ENCODE measurements at regions not wholly inside any gene's neighbourhood (a gene's known extent, or its start where the extent isn't known, plus 50 kb on each side); places are given as distances from the start of the nearest gene placed in this dataset.

DNA sequence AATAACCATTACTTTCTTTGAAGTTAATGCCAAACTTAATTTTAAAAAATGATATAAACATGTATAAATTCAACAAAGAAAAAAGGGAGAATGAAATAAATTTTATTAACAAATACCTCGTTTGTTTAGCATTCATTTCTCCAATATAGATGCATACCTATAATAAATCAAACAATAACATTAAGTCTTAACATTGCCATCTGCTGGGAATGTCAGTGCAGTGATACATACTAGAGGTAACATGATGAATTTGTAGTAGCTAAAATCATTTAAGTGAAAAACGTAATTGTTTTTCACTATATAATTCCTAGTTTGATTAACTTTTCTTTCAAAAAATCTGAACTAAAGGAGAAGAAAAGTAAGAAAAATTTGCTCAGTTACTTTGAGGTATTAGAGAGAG is 340.2 kb upstream of the CBLB start:
- DNase-seq (ENCODE audit: low read depth in 2 of 3, low spot score in 2 of 3): no peak

DNA sequence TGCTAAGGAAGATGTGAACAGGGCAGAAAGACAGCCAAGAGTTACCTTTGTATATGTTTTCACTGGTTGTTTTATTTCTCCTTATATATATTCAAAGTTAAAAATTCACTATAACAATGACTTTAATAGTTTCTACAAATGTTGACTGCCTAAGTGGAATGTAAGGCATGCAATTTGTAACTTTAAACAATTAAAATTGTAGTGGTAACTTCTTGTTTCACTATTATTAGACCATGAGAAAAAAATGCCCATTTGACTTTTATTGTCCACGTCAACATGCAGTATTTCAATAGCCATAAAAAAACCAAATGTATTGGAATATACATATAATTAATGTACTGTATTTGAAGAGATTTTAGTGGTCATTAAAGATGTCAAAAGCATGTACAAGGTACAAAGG is 340.7 kb upstream of the CBLB start:
- no peak for DNase-seq (ENCODE audit: low read depth in 2 of 3, low spot score in 2 of 3)

DNA sequence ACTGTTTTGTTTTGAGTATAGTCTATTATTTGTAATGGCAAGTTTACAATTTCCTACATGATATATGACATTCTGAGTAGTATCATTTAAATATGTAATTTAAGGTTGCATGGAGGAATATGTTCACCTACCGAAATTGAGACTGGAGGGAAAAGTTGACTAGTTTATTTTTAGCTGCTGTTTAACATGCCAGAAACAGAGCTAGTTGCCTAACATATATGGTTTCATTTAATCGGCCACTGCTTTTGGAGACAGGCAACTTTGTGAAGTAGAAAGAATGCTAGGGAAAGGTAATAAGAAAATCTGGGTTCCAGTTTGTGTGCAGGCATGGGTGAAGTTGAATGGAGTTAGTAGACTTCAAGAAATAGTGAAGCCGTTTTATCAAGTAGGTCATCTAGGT is 342.1 kb upstream of the CBLB start:
- no peak for DNase-seq (ENCODE audit: low read depth in 2 of 3, low spot score in 2 of 3)

DNA sequence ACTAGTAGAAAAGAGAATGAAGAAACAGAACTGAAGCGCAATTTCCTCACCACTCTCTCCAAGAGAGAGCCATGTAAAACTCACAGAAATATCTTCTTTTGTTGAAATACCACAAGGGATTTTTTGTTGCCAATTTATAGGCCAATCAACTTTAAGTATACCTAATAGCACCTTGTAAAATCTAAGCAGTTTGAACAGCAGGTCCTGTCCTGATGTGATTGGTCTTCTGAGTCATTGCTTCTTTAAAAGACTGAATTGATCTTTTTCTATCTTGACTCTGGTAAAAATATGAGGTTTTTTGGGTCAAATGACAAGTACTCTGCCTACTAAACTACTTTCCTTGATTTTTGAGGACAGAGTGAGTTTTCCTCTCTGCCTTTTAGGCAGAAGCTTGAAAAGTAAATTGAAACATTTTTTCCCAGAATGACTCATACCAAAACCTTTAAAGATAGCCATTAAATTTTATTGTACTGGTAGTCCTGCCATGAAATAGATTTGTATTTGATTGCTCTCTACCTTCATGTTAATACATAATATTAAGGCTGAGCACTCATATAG is 343.9 kb upstream of the CBLB start:
- no peak for DNase-seq (ENCODE audit: low read depth in 2 of 3, low spot score in 2 of 3)

DNA sequence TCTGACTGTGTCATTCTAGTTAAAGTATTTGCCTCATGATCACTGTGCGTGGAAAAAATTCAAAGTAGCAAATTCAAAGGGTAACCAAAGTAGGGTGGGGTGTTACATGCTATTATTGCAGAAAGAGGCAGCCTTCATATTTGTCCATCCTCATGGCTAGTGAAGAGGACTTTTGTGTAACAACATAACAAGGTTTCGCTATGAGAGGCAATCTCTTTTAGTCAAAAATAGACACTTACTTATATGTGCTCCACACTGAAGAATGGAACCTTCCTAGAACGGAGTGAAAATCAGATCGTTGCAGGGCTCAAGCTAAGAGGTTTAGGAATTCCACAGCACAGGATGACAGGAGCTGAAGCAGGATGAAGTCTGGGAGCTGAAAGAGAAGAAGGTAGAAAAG is 345.1 kb upstream of the CBLB start:
- DNase-seq (ENCODE audit: low read depth in 2 of 3, low spot score in 2 of 3): no peak

DNA sequence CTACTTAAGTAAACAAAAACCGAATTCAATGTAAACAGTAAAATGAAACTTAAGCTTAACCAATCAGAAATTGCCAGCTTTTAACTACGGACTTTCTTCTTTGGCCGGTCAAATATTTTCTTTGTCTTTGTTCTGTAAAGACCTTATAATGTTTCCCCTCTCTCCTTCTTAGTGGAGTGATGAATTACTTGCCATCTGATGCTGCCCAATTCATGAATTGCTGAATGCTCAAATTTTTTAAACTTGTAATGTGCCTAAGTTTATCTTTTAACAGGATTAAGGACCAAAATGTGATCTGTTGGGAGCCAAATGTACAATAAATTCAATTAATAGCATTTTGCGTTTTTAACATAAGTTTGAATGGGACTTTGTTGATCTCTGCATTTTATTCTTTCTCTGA is 345.8 kb upstream of the CBLB start:
- DNase-seq (ENCODE audit: low read depth in 2 of 3, low spot score in 2 of 3): no peak

DNA sequence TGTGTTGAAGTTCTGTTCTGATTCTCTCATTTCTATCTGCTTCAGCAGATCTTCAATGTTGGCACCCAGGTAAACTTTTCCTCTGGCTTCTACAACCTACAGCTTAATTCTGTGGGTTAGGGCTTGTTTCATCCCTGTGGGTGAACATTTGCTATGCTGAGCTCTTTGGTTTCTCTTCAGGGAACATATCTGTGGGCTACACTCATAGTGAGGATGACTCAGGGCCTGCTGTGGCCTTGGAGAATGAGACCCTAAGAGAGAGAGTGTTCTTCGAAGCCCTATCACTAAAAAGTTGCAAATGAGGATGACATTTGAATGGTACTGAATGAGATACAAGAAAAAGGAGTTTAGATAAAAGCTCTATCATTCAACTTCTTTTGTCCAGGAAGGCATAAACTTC is 346.2 kb upstream of the CBLB start:
- DNase-seq (ENCODE audit: low read depth in 2 of 3, low spot score in 2 of 3): no peak

DNA sequence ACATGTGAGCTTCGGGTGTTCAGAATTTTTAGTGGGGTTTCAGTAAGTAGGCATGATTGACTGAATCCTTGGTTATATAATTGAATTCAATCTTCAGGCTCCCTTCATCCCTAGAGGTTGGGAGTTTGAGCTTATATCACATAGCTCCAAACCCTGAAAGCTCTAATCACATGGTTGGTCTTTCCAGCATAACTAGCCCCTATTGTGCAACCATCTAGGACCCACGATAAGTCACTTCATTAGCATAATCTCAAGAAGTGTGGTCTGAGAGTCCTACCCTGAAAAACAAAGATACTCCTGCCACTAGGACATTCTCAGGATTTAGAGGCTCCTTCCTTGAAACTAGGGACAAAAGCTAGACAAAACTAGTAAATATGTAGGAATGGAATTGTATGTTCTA is 348.9 kb upstream of the CBLB start:
- DNase-seq (ENCODE audit: low read depth in 2 of 3, low spot score in 2 of 3): no peak

DNA sequence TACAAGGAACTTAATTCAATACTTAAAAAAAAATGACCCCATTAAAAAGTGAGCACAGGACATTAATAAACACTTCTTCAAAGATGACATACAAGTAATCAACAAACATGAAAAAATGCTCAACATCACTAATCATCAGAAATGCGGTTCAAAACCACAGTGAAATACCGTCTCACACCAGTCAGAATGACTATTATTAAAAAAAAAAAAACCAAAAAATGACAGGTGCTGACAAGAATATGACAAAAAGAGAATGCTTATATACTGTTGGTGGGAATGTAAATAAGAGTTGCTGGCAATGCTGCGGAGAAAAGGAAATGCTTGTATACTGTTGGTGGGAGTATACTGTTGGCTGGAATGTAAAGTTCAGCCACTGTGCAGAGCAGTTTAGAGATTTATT is 358.3 kb upstream of the CBLB start:
- no peak for DNase-seq (ENCODE audit: low read depth in 2 of 3, low spot score in 2 of 3)

DNA sequence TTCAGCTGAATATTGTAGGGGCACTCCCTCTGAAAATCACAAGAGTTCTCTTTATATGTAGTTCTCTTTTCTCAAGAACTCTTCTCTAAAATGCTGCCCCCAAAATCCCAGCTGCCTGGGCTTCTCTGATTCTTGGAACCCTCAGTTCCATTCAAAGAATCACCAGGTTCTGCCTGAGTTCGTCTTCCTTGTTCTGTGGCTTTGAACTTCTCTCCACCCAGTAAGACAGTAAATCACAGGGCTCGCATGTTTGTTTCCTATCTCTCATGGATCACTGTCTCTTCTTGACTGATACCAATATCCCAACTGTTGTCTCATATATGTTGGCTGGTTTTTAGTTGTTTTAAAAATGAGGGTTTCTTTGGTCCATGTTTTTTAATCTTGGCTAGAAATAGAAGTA is 359.5 kb upstream of the CBLB start:
- no peak for DNase-seq (ENCODE audit: low read depth in 2 of 3, low spot score in 2 of 3)

DNA sequence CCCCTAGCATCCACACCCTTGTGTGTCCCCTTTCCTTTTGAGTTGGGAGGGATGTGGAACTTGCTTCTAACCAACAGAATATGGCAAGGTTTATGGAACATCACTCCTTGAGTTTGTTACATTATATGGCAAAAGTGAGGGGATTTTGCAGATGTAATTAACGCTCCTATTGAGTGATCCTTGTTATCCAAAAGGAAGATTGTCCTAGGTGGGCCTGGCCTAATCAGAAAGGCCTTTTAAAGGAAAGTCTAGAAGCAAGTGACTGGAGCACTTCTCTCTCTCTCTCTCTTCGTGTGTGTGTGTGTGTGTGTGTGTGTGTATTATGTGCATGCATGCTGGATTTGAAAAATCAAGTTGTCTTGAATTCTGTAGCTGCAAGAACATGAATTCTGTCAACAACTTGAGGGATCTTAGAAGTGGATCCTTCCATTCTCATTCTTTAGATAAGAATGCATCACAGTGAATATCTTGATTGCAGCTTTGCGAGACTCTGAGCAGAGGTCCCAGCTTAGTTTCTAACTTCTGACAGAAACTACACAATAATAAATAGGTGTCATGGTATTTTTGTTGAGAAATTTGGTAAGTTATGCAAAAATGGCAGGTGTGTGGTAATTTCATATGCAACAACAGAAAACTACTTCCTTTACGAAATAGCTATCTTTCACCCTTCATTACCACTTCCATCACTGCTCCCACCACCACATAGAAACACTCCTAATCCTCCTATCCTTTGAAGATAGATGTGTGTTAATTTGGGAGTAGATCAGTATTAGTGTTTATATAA is 360.9 kb upstream of the CBLB start:
- DNase-seq (ENCODE audit: low read depth in 2 of 3, low spot score in 2 of 3): no peak

DNA sequence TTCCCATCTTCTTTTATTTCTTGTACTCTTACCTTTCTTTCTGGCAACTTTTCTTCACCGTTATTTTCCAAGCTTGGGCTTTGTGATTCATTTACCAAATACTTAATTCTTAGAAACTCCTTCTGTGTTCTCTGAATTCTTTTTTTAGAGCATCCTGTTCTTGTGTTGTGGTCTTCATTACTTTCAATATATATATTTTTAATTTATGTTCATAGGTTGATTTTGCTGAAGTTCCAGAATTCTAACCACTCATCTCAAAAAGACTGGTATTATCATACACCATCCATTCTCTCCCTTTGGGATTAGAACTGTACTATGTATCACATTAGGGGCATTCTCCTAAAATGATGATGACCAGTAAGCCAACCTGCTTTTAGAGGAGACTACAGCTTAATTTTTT is 362.3 kb upstream of the CBLB start:
- no peak for DNase-seq (ENCODE audit: low read depth in 2 of 3, low spot score in 2 of 3)

DNA sequence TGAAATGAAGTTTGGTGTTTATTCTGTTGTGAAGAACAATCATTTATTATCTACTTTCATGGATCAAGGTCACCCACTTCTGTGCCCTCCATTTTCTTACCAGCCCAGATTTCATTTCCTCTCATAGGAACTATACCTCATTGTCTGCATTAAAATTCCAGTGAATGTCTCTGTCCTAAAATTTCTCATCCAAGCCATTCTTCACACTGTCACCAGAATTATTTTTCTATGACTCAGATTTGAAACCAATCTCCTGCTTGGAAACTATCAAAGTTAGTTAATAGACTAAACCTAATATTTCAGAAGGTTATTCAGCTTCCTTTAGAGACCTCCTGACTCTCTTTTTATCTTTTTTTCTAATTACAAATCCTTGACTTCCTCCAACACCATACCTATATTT is 364.1 kb upstream of the CBLB start:
- no peak for DNase-seq (ENCODE audit: low read depth in 2 of 3, low spot score in 2 of 3)

DNA sequence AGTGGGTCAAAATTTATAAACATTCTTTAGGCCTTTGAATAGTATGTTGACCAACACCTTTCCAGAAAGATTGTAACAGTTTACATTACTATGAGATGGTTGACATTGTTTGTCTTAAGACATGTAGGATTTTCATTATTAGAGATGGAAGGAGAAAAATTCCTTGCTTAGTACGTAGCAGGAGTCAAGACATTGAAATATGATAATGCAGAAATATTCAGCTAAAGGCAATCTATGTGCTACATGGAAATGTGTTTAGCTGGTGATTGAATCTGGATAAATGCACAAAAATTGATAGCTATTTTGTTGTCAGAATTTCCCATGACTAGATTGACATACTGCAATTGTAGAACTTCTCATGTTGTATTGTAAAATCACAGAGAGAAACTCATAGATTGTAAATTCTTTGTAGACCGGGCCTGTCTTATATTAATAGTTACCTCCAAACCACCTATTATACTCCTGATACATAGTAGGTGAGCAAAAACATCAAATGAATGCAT is 370.4 kb upstream of the CBLB start:
- DNase-seq (ENCODE audit: low read depth in 2 of 3, low spot score in 2 of 3): no peak

DNA sequence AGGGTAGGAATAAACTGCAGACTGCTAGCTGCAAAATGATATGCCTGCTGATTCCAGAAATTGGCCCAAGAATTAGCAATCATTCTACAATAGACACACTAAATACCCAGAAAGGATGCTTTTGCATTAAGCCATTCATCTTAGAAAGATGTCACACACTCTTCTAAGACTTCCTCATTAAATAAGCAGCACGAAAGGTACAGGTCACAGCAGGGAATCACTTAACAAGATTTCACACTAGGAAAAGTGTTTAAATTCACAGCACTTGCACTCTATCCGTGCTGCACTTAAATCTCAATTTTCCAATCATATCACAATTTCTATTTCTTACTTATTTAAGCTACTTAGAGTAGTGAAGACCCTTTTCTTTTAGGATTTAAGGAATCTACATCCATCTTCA is 372.8 kb upstream of the CBLB start:
- DNase-seq (ENCODE audit: low read depth in 2 of 3, low spot score in 2 of 3): no peak

DNA sequence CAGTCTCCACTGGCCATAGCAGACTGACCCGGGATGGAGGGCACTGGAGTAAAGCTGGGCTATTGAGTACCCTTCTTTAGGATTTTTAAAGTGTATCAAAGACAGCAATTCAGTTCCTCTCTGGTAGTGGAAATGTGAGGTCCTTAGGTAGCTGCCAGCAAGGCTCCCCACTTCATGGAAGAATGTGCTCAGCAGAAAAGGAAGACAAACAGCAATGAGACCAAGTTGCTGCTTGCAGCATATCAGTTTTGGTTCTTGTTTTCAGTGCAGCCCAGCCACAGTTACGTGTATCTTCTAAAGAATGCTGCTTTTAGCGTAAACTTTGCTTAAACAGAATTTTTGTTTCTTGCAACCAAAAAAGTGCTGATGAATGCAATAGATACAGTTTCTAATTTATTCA is 374.0 kb upstream of the CBLB start:
- DNase-seq (ENCODE audit: low read depth in 2 of 3, low spot score in 2 of 3): no peak

DNA sequence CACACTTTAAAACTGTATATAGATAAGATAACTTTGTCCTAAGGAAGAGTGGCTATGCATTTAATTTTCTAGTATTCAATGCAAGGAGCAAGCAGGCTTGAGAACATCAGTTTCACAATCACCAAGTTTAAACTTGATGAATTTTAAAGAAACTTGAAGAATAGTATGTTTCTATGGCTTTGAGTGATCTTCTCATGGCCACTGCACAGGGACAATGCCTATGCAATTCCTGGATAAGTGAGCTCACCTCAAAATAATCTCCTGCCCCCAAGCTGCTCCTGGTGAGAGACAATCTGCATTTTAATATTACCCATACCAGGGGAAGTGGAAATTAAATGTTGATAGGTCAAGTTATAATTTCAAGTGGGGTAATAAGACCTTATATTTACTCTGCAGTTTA is 376.6 kb upstream of the CBLB start:
- no peak for DNase-seq (ENCODE audit: low read depth in 2 of 3, low spot score in 2 of 3)

DNA sequence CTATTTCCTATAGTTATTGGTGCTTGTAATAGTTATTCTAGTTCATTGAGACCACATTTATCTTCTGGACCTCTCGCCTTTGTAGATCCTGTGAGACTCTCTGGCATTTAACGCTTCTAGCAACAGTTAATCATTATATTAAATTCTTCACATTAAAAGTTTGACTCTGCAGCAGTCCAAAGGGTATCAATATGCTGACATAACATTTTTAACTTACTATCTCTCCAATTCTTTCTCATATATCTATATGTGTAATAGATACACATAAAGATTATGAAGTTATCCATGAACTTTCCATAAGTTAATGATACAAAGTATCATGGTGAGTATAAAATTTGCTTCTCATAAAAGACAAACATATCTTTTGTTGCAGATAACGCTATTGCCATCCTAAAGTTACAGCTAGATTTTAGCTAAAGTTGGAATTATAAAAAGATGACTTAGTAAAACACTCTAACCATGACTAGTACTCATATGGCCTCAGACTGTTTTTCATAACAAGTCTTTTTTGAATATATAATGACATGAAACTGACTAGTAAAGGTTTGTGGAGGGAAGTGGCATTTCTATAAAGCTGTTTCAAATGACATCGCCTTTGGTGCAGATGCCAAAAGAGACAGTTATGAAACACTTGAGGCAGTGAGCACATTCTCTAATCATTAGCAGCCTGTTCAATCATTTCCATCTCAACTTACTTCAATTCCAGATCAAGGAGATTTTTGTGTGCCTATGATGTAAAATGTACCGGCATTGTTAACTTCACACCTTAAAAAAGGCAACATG is 379.3 kb upstream of the CBLB start:
- no peak for DNase-seq (ENCODE audit: low read depth in 2 of 3, low spot score in 2 of 3)

DNA sequence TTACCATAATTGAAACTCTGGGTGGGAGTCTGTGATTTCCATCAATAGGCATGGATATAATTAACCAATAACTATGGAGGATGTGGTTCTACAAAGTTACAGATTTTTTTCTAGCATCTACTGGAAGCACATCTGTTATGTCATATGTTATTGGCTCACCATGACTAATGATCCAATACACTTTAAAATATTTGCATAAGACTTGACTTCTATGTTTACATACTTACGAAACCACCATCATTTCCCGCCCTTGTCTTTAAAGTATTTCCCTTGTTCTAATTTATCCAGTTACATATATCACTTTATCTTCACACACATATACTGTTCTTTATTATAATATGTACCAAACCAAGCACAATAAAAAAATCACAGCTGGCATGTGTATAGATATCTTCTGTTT is 380.3 kb upstream of the CBLB start:
- no peak for DNase-seq (ENCODE audit: low read depth in 2 of 3, low spot score in 2 of 3)

DNA sequence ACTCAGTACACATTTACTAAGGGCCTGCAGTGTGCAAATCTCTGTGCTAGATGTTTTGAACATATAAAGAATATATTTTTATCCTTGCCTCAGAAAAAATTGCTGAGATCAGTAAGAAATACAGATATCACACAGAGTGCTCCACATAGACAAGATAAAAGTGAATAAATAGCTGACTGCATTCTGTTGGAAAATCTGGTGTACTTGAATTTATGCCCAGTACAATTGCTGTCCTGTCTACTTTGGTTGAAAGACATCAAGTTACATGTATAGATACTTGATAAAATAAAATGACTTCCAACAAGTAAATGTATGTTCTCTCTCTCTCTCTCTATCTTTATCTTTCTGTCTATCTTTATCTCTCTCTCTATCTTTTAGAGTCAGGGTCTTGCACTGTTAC is 381.2 kb upstream of the CBLB start:
- DNase-seq (ENCODE audit: low read depth in 2 of 3, low spot score in 2 of 3): no peak

DNA sequence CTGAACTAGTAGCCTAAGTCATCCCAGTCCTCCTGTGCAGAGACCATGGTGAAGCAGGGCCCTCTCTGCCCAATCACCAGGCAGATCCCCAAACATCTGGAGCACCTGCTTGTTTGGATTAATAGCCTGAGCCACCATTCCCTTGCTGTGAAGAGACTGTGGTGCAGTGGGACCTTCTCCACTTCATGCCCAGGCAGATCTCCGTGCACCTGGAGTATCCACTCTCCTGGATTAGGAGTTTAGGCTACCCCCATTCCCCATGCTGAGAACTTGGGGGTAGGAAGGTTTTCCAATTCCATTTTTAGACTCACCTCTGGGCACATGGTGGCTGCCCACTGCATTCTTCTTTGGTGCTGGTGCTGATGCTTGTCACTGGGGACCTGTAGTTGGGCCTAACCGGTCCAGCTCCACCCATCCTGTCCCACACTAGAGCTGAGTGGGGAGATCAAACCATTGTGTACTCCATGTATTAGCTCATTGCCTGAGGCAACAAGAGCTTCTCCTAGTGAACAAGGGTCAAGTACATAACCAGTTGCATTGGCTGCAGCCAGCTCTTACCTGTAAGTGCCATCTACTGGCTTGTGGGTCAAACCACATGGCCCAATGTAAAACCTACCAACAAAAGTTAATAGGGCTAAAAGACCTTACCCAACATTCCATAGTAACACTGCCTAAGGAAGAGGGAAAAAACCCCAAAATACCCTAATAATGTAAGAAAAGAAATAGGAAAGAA is 382.5 kb upstream of the CBLB start:
- no peak for DNase-seq (ENCODE audit: low read depth in 2 of 3, low spot score in 2 of 3)

DNA sequence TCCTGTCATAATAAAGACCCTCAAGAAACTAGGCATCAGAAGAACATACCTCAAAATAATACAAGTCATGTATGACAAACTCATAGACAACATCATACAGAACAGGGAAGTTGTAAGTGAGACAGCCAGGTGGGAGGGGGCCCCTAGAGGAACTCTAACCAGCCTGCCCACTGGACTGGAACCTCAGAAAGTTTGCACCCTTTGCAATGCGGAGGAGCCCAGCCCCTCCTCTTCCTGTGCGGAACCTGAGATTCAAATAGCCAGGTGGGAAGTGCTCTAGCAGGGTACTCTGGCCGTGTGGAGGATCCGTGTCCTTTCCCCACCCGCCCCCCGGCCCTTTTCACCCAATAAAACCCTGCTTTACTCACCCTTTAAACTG is 387.0 kb upstream of the CBLB start:
- DNase-seq (ENCODE audit: low read depth in 2 of 3, low spot score in 2 of 3): no peak
